ENCODE measurements at regions not wholly inside any gene's neighbourhood (a gene's known extent, or its start where the extent isn't known, plus 50 kb on each side); places are given as distances from the start of the nearest gene placed in this dataset.
A peak's percentile ranks its signal among the peaks of the same experiment; 100 is the strongest.

DNA sequence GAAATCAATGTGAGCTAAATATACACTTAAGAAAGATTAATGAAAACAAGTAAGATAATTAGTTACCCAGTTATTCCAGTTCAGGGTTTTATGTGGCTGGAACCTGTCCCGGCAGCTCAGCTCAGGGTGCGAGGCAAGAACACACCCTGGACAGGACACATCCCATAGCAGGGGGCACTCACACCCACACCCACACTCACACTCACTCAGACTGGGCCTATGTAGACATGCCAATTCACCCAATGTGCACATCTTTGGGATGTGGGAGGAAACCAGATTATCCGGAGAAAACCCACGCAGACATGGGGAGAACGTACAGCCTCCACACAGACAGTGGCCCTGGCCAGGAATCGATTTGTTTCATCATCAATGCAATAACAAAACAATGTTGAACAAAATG, 66.0 kb upstream of the TMCC3 start:
- DNase-seq (ENCODE audit: low spot score): no peak

DNA sequence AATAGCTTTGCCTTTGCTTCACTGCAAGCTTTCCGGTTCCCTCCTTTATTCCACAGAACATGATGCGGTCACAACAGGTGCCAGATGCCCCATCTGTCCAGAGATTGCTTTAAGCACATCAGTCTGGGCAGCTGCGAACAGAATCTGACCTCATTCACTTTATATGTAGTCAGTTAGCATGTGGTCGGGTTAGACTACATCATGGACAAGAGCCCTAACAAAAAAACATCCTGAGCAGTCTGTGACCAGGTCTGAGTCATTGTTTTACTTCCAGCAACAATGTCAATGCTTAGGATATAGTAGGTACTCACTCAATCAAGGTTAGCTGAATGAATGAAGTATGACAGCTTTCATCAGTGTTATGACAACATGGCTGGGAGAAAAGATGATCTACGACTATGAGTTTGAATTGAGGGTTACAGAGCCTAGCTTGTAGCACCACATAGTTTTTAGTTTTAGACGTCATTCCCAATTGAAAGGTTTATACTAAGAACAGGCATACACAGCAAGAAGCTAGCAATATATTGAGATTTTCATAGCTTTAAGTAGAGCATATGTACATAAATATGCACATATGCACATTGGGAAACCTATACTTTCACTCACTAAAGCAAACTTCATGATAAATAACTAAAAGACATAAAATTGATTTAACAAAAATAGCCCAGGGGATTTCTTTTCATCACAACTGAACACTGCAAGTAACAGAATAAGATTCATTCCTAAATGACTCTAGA, 64.2 kb upstream of the TMCC3 start:
- DNase-seq (ENCODE audit: low spot score): no peak

DNA sequence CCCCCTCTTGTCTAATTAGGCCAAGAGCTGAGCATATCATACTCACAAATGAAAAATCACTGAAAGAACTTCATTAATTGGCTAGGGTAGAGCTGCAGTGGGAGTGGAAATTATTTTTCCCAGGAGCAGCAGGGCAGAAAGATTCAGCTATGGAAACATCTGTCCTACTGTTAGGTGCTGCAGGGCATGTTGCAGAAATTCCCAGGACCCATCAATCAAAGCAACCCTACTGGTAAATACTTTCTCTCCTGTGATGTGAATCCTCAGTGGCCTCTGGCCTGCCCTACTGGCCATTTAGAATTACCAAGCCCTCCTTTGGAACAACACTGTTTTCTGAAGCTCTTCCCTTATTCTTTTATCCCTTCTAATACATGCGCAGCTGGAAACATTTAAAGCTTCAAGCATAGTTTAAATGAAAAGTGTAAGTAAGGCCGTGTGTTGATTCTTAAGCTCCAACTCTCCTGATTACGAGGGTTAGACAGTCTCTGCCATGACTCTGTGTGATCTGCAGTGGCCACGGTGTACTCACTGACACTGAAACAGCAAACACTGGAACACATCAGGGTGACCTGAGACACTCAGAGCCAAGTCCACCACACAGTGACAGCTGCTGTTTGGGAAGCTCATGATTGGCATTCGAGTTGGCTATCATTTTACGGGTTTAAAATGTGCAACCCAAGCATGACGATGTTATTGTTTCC, 62.6 kb upstream of the TMCC3 start:
- DNase-seq (ENCODE audit: low spot score): no peak

DNA sequence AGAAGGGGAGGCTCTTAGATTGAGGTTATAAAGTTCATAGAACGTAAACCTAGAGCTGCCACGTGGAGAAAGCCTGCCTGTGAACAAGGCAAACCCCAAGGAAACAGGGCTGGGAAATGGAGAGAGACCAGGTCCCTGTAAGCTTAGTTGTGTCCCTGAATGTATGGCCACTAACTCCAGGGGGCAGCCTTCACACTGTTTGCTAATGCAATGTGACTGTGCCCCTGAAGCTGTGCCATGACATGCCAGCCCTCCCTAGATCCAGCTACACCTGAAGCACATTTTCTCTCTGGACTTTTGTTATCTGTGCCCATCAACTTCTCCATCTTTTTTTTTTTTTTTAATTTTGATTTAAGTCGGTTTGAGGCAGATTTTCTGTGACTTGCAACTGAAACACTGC, 60.6 kb upstream of the TMCC3 start:
- DNase-seq (ENCODE audit: low spot score): peak; percentile 58

DNA sequence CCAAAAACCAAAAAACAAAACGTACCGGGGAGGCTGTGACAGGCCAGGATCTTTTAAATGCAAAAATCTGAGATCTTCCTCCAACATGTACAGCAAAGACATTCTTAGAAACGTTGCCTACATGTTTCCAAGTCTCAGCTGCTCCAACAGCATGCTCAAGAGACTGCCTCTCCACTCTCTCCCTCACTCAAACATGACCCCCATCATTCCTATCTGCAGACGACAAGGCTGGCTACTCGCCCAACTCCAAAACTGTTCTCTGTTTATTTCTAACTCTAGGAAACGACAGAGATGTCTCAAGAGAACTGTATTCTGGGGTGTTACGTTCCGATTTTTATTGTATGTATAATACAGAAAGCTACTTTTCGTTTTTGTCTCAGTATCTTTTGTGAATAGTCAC, 57.5 kb upstream of the TMCC3 start:
- DNase-seq (ENCODE audit: low spot score): no peak

DNA sequence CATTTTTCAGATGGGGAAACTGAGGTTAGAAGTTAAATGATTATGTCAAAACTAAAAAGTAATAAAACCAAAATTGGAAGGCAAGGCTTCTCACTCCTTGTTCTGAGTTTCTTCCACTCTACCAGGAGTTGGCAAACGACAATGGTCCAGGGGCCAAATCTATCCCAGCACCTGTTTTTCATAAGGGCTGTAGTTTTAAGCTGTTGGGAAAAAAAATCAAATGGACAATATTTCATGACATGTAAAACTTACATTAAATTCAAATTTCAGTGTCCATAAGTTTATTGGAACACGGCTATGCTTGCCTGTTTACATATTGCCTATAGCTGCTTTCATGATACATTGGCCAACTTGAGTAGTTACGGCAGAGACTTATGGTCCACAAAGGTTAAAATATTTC, 56.7 kb upstream of the TMCC3 start:
- DNase-seq (ENCODE audit: low spot score): no peak

DNA sequence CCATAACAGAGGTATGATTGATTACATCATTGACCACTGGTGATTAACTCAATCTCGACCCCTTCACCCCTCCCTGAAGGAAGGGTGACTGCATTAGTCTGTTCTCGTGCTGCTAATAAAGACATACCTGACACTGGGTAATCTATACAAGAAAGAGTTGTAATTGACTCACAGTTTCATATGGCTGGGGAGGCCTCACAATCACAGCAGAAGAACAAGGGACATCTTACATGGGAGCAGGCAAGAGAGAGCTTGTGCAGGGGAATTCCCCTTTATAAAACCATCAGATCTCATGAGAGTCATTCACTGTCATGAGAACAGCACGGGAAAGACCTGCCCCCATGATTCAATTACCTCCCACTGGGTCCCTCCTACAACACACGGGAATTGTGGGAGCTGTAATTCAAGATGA, 55.9 kb upstream of the TMCC3 start:
- DNase-seq (ENCODE audit: low spot score): no peak

DNA sequence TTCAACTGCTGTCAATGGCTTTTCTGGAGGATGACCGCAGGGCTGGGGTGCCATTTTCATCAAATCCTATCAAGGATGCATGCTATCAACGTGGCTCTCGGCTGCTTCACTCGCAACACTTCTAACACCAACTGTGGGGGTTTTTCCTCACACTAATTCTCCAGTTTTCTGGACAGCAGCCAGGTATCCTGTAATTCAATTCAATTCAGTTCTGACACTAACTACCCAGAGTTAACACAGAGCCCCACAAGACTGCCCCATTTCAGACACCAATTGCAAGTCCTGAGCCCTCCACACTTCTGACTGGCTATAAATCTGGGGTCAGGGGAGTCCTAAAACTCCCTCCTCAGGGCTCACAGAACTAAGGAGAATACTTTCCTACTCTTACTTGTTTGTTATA, 55.3 kb upstream of the TMCC3 start:
- no peak for DNase-seq (ENCODE audit: low spot score)

DNA sequence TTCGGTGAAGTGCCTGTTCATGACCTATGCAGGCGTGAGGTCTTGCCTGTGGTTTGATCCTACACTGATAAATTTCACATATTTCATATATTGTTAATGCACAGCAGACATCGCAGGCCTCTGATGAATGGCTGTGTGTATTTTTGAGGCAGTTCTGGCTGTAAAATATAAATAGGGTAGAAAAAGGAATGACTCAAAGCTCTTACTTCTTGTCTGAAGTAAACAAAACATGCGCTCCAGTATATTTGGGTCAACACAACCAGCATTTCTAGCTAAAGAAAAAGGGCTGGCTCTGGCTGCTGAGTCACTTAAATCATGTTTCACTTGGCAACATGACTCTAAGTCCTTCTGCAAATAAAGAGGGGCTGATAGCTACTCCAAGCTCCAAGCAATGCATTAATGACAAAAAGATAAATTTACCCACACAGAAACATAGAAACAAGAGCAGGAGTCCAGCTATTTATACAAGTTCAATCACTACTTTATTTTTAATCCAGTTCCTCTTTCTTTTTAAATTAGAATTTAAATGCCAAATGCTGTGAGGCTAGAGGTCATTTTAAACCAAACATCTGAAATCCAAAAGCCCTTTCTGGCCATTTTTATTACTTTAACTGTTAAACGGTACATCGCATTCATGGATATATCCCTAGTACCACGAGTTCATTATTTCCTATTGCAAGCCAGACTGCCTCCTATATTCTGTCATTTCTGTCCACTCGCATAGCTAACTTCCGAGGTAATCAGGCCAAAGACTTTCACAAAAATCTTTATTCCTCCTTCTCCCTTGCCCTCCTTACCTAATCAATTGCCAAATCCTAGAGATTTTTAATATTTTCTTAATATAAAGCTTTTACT, 54.3 kb upstream of the TMCC3 start:
- DNase-seq (ENCODE audit: low spot score): peak; percentile 30

DNA sequence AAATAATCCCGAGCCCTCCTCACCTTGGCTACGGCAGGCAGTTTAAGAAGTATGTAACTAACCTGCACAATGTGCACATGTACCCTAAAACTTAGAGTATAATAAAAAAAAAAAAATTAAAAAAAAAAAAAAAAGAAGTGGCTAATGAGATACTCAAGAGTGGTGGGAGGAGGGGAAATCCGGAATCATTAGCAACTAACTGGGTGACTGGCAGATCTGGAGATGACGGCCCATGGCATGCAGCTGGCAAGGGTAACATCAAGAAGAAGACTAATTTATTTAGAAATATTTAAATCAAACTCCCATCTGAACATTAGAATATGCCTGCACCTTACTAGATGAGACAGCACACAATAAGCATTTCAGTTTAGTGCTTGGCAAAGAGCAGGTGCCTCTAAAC, 52.3 kb upstream of the TMCC3 start:
- no peak for DNase-seq (ENCODE audit: low spot score)

DNA sequence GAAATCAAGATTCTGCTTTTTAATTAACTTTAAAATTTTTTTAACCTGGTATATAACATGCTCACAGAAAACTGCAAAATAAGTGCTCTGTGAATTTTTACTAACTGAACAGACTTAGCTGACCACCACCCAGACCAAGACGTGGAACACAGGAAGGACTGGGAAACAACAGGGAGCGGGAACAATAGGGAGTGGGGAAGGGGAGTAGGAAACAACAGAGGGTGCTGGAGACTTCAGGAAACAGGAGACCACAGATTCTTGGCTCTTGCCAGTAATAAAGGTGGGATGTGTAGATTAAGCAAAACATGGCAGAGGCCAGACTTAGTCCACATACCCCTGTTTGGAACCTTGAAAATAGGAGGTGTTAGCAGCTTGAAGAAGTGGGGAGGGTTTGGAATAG, 51.4 kb upstream of the TMCC3 start:
- DNase-seq (ENCODE audit: low spot score): no peak

DNA sequence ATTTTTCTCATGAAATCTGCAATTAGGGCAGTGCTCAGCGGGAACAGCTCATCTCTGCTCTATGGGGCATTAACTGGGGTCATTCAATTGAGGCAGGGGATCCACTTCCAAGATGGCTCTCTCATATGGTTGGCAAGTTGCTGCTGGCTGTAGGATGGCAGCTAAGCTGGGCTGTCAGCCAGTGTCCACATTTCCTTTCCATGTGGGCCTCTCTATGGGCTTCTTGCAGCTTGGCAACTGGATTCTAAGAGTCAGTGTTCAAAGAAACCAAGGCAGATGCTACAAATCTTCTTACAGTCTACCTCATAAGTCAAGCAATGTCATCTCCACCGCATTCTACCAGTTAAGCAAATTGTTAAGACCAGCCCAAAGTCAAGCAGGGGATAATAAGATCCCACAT, 50.3 kb upstream of the TMCC3 start:
- no peak for DNase-seq (ENCODE audit: low spot score)
